NCI-H446 (cell line): ENCODE measurements at regions not wholly inside any gene's neighbourhood (a gene's known extent, or its start where the extent isn't known, plus 50 kb on each side); places are given as distances from the start of the nearest gene placed in this dataset.
"Not testable (repeated sequence)": the region's sequence is repeated elsewhere in the genome, so short reads cannot be mapped to it uniquely, and the experiment has no call there.

Experiments
- DNase-seq, 2 experiments: peaks; one replicate each; lab custom pipeline; 2025; lab: John Stamatoyannopoulos, UW

GRCh38 chr2:64879745-64880144 is 109.5 kb upstream of the SLC1A4 start:
- DNase-seq, result no peak

- DNase-seq, result no peak
Measured at GRCh38 chr2:64880193-64880951, 108.8 kb upstream of the SLC1A4 start.

GRCh38 chr2:64881037-64881492 is 108.1 kb upstream of the SLC1A4 start:
- no peak for DNase-seq

GRCh38 chr2:64887565-64887964 is 101.6 kb upstream of the SLC1A4 start:
- DNase-seq, result no peak

GRCh38 chr2:64888591-64889309 is 100.4 kb upstream of the SLC1A4 start:
- DNase-seq, result no peak

GRCh38 chr2:64889803-64890202 is 99.4 kb upstream of the SLC1A4 start:
- no peak for DNase-seq

- DNase-seq, result not testable (repeated sequence)
Measured at GRCh38 chr2:64896572-64896971, 92.6 kb upstream of the SLC1A4 start.

GRCh38 chr2:64899081-64899865 is 89.9 kb upstream of the SLC1A4 start:
- no peak for DNase-seq

- DNase-seq, result not testable (repeated sequence)
Measured at GRCh38 chr2:64899876-64900275, 89.3 kb upstream of the SLC1A4 start.

GRCh38 chr2:64904413-64905329 is 84.5 kb upstream of the SLC1A4 start:
- no peak for DNase-seq

GRCh38 chr2:64905338-64906024 is 83.7 kb upstream of the SLC1A4 start:
- no peak for DNase-seq

- DNase-seq, result no peak
Measured at GRCh38 chr2:64906853-64907536, 82.2 kb upstream of the SLC1A4 start.

GRCh38 chr2:64908406-64908805 is 80.8 kb upstream of the SLC1A4 start:
- DNase-seq, result no peak

- no peak for DNase-seq
Measured at GRCh38 chr2:64910523-64910922, 78.7 kb upstream of the SLC1A4 start.

- no peak for DNase-seq
Measured at GRCh38 chr2:64910972-64911433, 78.2 kb upstream of the SLC1A4 start.

- no peak for DNase-seq
Measured at GRCh38 chr2:64913357-64913869, 75.8 kb upstream of the SLC1A4 start.

- no peak for DNase-seq
Measured at GRCh38 chr2:64914247-64914646, 75.0 kb upstream of the SLC1A4 start.

- no peak for DNase-seq
Measured at GRCh38 chr2:64914735-64915509, 74.3 kb upstream of the SLC1A4 start.

GRCh38 chr2:64915510-64915900 is 73.7 kb upstream of the SLC1A4 start:
- no peak for DNase-seq
